CD4-positive, alpha-beta T cell treated with Interleukin-4 for 1 hour (primary cell): ENCODE measurements at regions not wholly inside any gene's neighbourhood (a gene's known extent, or its start where the extent isn't known, plus 50 kb on each side); places are given as distances from the start of the nearest gene placed in this dataset.

Source experiments
- DNase-seq, 2 donors: peaks; one replicate each; pipeline ENCODE4 v3.0.0-alpha.2; 2020 to 2022

GRCh38 chr13:29923554-29924481 is 73.4 kb upstream of the UBL3 start:
- peak; percentile 60 to 67 for DNase-seq

- DNase-seq: no peak
Observed at GRCh38 chr13:29922896-29923295, 72.5 kb upstream of the UBL3 start.

GRCh38 chr13:29922281-29922821 is 71.9 kb upstream of the UBL3 start:
- no peak for DNase-seq

GRCh38 chr13:29921542-29921941 is 71.1 kb upstream of the UBL3 start:
- DNase-seq: no peak

GRCh38 chr13:29920025-29920643 is 69.7 kb upstream of the UBL3 start:
- DNase-seq: no peak

- DNase-seq: no peak
Observed at GRCh38 chr13:29918845-29919244, 68.4 kb upstream of the UBL3 start.

GRCh38 chr13:29917650-29918049 is 67.2 kb upstream of the UBL3 start:
- no peak for DNase-seq

GRCh38 chr13:29914581-29914980 is 64.2 kb upstream of the UBL3 start:
- no peak for DNase-seq

- DNase-seq: no peak
Observed at GRCh38 chr13:29911781-29912418, 61.5 kb upstream of the UBL3 start.

- no peak for DNase-seq
Observed at GRCh38 chr13:29909975-29910674, 59.7 kb upstream of the UBL3 start.

GRCh38 chr13:29909081-29909730 is 58.8 kb upstream of the UBL3 start:
- DNase-seq: no peak

GRCh38 chr13:29908416-29909080 is 58.1 kb upstream of the UBL3 start:
- no peak for DNase-seq

GRCh38 chr13:29907670-29908069 is 57.3 kb upstream of the UBL3 start:
- no peak for DNase-seq

- no peak for DNase-seq
Observed at GRCh38 chr13:29906432-29907011, 56.1 kb upstream of the UBL3 start.

- peak; percentile 10 to 29 for DNase-seq
Observed at GRCh38 chr13:29905845-29906244, 55.4 kb upstream of the UBL3 start.

GRCh38 chr13:29903996-29904395 is 53.6 kb upstream of the UBL3 start:
- DNase-seq: no peak

GRCh38 chr13:29903543-29903942 is 53.1 kb upstream of the UBL3 start:
- DNase-seq: no peak

- DNase-seq: no peak
Observed at GRCh38 chr13:29902632-29903305, 52.4 kb upstream of the UBL3 start.

- peak; percentile 45 to 62 for DNase-seq
Observed at GRCh38 chr13:29901710-29902631, 51.6 kb upstream of the UBL3 start.
